H1 (cell line): ENCODE measurements at regions not wholly inside any gene's neighbourhood (a gene's known extent, or its start where the extent isn't known, plus 50 kb on each side); places are given as distances from the start of the nearest gene placed in this dataset.

Experiments used
- CHD2 ChIP-seq: IDR thresholded peaks from 2 replicates; pipeline ENCODE4 v1.6.1; 2012; ENCODE audit warnings: low read length, improper control_type of control experiment
- SP1 ChIP-seq: IDR thresholded peaks from 2 replicates; pipeline ENCODE4 v1.6.1; 2011; ENCODE audit warnings: low read depth, low read length
- TAF1 ChIP-seq: IDR thresholded peaks from 2 replicates; pipeline ENCODE4 v1.6.1; 2011; ENCODE audit warnings: mild to moderate bottlenecking, low read depth, low read length
- TF ChIP-seq, protein P1 (sequence below), 3 experiments: IDR thresholded peaks; 1 replicate in 2 of 3; 2 replicates in 1 of 3; pipeline versions ENCODE4 v1.5.1 to v1.6.1; 2011; ENCODE audit warnings: low read length in 3 of 3, mild to moderate bottlenecking in 3 of 3, inconsistent platforms in 2 of 3, low read depth in 1 of 3, moderate library complexity in 1 of 3; ENCODE audit not compliant: insufficient read depth in 1 of 3; ENCODE audit errors: control extremely low read depth in 1 of 3

DNA sequence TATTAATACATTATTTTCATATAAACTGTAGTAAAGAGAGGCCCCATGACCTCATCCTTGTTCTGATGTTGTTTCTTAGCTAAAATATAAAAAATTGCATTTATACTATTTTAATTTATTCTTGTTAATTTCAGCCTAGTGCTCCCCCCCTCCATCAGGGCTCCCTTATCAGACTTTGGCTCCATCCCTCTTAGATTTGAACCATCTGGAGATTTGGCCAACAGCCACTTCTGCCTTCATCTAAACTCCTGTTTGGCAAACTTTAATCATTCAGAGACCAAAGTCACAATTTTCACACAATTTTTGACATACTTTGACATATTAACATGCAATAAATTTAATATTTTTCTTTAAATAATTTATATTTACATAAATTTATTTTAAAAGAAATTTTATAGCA is 569.3 kb downstream of the TDRD15 start:
- TF ChIP-seq SP1 (no peak), TAF1 (no peak), CHD2 (no peak)
- TF ChIP-seq, protein P1, sequence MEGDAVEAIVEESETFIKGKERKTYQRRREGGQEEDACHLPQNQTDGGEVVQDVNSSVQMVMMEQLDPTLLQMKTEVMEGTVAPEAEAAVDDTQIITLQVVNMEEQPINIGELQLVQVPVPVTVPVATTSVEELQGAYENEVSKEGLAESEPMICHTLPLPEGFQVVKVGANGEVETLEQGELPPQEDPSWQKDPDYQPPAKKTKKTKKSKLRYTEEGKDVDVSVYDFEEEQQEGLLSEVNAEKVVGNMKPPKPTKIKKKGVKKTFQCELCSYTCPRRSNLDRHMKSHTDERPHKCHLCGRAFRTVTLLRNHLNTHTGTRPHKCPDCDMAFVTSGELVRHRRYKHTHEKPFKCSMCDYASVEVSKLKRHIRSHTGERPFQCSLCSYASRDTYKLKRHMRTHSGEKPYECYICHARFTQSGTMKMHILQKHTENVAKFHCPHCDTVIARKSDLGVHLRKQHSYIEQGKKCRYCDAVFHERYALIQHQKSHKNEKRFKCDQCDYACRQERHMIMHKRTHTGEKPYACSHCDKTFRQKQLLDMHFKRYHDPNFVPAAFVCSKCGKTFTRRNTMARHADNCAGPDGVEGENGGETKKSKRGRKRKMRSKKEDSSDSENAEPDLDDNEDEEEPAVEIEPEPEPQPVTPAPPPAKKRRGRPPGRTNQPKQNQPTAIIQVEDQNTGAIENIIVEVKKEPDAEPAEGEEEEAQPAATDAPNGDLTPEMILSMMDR (IDR thresholded peaks at IDR 0.05; ENCODE audit: control extremely low read depth in 1 of 3, insufficient read depth in 1 of 3, low read depth in 1 of 3, low read length in 3 of 3) = no peak
